Endothelial cell (in vitro differentiated cells): ENCODE measurements at regions not wholly inside any gene's neighbourhood (a gene's known extent, or its start where the extent isn't known, plus 50 kb on each side); places are given as distances from the start of the nearest gene placed in this dataset.

ENCODE experiments used
- DNase-seq: peaks from one replicate; pipeline ENCODE4 v3.0.0; 2021; ENCODE audit warnings: low spot score
- H3K27ac Mint-ChIP-seq: one replicate; pipeline ENCODE4 v1.8.0; 2021; ENCODE audit warnings: mixed read lengths, inconsistent platforms; ENCODE audit not compliant: unreplicated experiment
- H3K27me3 Mint-ChIP-seq: one replicate; pipeline ENCODE4 v1.8.0; 2021; ENCODE audit warnings: mild to moderate bottlenecking, moderate library complexity, mixed read lengths, inconsistent platforms; ENCODE audit not compliant: unreplicated experiment
- H3K36me3 Mint-ChIP-seq: one replicate; pipeline ENCODE4 v1.8.0; 2021; ENCODE audit warnings: mild to moderate bottlenecking, low read depth, mixed read lengths, inconsistent platforms; ENCODE audit not compliant: unreplicated experiment
- H3K4me1 Mint-ChIP-seq: one replicate; pipeline ENCODE4 v1.8.0; 2021; ENCODE audit warnings: mild to moderate bottlenecking, mixed read lengths, inconsistent platforms; ENCODE audit not compliant: unreplicated experiment
- H3K4me3 Mint-ChIP-seq: one replicate; pipeline ENCODE4 v1.8.0; 2021; ENCODE audit warnings: mild to moderate bottlenecking, mixed read lengths, inconsistent platforms; ENCODE audit not compliant: unreplicated experiment
- H3K9me3 Mint-ChIP-seq: one replicate; pipeline ENCODE4 v1.8.0; 2021; ENCODE audit warnings: mixed read lengths, inconsistent platforms; ENCODE audit not compliant: unreplicated experiment
- TF ChIP-seq, protein P1 (sequence below): fragments of 200-600 bp; sonication (generic); IDR thresholded peaks from one replicate; pipeline ENCODE4 v1.5.0; 2021; ENCODE audit warnings: antibody characterized with exemption; ENCODE audit not compliant: unreplicated experiment

DNA sequence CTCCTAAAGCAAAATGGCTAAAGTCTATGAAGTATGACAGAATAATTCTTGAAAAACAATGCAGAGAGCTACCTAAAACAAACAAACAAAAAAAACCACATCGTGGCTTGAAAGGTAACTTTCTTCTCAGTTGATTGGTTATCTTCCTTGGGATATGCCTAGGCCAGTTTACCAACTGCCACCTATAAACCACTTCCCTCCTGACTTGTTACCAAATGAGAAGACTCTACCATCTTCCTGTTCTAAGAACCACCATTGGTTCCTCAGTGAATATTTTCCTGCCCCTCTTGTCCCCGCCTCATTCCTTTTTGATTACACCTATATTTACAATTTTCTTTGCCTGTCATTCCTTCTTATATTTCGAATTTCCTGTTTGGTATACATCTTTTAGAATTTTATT, 336.6 kb downstream of the SIPA1L2 start:
- H3K4me3 Mint-ChIP-seq: no peak overlapping the region
- no peak for DNase-seq
- H3K27ac Mint-ChIP-seq: no peak overlapping the region
- H3K27me3 Mint-ChIP-seq: no peaks in the 10 kb centered on the region
- no peaks in the 10 kb centered on the region for H3K4me1 Mint-ChIP-seq
- TF ChIP-seq, protein P1, sequence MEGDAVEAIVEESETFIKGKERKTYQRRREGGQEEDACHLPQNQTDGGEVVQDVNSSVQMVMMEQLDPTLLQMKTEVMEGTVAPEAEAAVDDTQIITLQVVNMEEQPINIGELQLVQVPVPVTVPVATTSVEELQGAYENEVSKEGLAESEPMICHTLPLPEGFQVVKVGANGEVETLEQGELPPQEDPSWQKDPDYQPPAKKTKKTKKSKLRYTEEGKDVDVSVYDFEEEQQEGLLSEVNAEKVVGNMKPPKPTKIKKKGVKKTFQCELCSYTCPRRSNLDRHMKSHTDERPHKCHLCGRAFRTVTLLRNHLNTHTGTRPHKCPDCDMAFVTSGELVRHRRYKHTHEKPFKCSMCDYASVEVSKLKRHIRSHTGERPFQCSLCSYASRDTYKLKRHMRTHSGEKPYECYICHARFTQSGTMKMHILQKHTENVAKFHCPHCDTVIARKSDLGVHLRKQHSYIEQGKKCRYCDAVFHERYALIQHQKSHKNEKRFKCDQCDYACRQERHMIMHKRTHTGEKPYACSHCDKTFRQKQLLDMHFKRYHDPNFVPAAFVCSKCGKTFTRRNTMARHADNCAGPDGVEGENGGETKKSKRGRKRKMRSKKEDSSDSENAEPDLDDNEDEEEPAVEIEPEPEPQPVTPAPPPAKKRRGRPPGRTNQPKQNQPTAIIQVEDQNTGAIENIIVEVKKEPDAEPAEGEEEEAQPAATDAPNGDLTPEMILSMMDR: no peak
- H3K9me3 Mint-ChIP-seq: no peaks in the 10 kb centered on the region
- no peaks in the 10 kb centered on the region for H3K36me3 Mint-ChIP-seq

DNA sequence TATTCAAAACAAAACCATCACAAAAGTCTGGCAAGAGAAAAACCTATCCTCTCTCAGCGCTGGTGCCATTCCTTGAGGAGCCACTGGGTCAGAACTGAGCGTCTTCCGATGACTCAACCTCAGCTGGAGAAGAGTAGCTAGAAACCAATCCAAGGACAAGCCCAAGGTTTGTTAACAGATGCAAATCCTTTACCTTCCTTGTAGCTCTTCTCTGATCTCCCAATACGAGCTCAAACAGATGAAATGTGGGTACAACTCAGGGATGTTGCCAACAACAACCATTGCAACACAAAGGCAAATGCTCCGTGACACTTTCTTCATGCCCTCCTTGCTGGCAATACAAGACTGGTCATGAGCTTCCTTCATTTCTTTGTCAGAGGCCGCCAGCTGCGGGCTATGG, 337.1 kb downstream of the SIPA1L2 start:
- H3K9me3 Mint-ChIP-seq: no peaks in the 10 kb centered on the region
- TF ChIP-seq, protein P1: no peak
- no peaks in the 10 kb centered on the region for H3K4me1 Mint-ChIP-seq
- H3K4me3 Mint-ChIP-seq: no peak overlapping the region
- no peak for DNase-seq
- no peak overlapping the region for H3K27ac Mint-ChIP-seq
- H3K27me3 Mint-ChIP-seq: no peaks in the 10 kb centered on the region
- no peaks in the 10 kb centered on the region for H3K36me3 Mint-ChIP-seq

DNA sequence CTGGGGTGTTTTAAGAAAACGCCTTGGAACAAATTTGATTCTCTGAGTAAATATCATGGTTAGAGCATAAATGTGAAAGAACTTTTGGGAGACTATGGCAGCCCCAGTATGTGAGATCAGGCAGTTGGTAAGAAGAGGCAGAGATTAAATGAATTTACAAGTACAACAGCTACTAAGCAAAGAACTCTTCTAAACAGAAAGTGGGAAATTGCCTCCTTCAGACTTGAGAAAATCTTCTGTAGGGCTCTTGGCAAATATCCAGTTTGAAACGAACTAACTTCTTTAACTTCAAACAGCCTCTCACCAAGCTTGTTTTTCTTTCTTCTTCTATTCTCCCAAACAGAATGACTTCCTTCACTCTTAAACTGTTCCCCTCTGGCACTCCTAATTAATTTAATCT, 337.7 kb downstream of the SIPA1L2 start:
- H3K36me3 Mint-ChIP-seq: no peaks in the 10 kb centered on the region
- no peak for DNase-seq
- no peaks in the 10 kb centered on the region for H3K27me3 Mint-ChIP-seq
- TF ChIP-seq, protein P1: no peak
- H3K4me3 Mint-ChIP-seq: no peak overlapping the region
- no peaks in the 10 kb centered on the region for H3K9me3 Mint-ChIP-seq
- H3K4me1 Mint-ChIP-seq: no peaks in the 10 kb centered on the region
- H3K27ac Mint-ChIP-seq: no peak overlapping the region

DNA sequence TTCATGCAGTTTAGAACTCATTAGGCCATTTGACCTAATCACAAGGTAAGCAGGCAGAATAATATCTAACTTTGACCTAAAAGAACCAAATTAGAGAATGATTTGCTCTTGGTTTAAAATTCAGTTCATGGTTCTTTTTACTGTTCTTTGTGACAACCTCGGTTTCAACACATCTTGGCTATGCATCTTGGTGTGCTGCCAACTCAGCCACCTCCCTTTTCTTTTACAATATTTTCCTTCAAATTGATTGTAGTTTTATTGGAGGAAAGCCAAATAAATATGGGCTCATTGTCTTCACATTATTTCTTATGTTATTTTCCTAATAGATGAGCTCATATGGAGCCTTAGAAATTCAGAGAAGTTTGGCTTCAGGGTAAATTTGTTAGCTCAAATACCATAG, 338.3 kb downstream of the SIPA1L2 start:
- no peaks in the 10 kb centered on the region for H3K9me3 Mint-ChIP-seq

DNA sequence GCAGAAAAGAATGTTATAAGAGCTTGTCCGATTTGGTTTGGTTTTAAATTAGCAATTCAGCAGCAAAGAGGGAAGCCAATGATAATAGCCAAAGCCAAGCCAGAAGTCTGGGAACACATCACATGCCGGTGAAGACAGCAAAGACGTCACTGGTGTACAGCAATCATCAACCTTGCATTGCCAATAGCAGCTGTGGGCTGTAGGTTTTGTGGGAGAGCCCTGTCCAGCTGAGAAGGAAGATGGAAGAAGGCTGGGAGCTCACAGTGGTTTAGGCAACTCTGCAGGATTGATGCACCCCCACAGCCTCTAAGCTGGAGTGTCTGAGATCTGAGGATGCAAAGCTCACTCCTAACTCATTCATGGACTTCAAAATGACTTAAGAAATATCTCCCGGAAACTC, 338.7 kb downstream of the SIPA1L2 start:
- Mint-ChIP-seq H3K9me3 (no peaks in the 10 kb centered on the region), H3K27ac (no peak overlapping the region), H3K27me3 (no peaks in the 10 kb centered on the region), H3K36me3 (no peaks in the 10 kb centered on the region), H3K4me1 (no peaks in the 10 kb centered on the region), H3K4me3 (no peak overlapping the region)
- TF ChIP-seq, protein P1: no peak
- DNase-seq: no peak

More for the DNA sequence above, 338.3 kb downstream of the SIPA1L2 start:
- DNase-seq: no peak
- no peak overlapping the region for H3K4me3 Mint-ChIP-seq
- no peaks in the 10 kb centered on the region for H3K27me3 Mint-ChIP-seq
- TF ChIP-seq, protein P1: no peak
- H3K36me3 Mint-ChIP-seq: no peaks in the 10 kb centered on the region
- H3K4me1 Mint-ChIP-seq: no peaks in the 10 kb centered on the region
- no peak overlapping the region for H3K27ac Mint-ChIP-seq
